ENCODE measurements at regions not wholly inside any gene's neighbourhood (a gene's known extent, or its start where the extent isn't known, plus 50 kb on each side); places are given as distances from the start of the nearest gene placed in this dataset.

- Histone ChIP-seq H3K4me3 (replicated peaks in 1 of 2; ENCODE audit: low read depth in 1 of 2, low read length in 2 of 2) (no peak overlapping the region), H3K79me2 (ENCODE audit: insufficient read depth, low read length) (no peaks in the 10 kb centered on the region), H3K36me3 (ENCODE audit: control insufficient read depth in 1 of 2, insufficient read depth in 2 of 2, low read length in 2 of 2) (no peaks in the 10 kb centered on the region), H3K9me3 (ENCODE audit: control insufficient read depth in 1 of 2, insufficient read depth in 1 of 2, low read depth in 1 of 2, low read length in 2 of 2) (no peaks in the 10 kb centered on the region), H2AFZ (ENCODE audit: low read depth, low read length, poor library complexity, severe bottlenecking) (no peak overlapping the region), H3K4me1 (ENCODE audit: control insufficient read depth in 1 of 2, insufficient read depth in 2 of 2, low read length in 2 of 2) (no peaks in the 10 kb centered on the region), H3K27ac (ENCODE audit: low read depth, low read length) (no peak overlapping the region), H3K9me2 (ENCODE audit: insufficient read depth) (no peaks in the 10 kb centered on the region), H3K4me2 (ENCODE audit: low read length) (no peak overlapping the region), H4K20me1 (ENCODE audit: insufficient read depth) (no peaks in the 10 kb centered on the region), H3K27me3 (ENCODE audit: insufficient read depth, low read length) (no peaks in the 10 kb centered on the region), H3K9ac (ENCODE audit: low read length) (no peak overlapping the region)
- ChIA-PET POLR2A (no interaction called here), RAD21 (ENCODE audit: low non-redundant PET in 1 of 2, low total read pairs in 2 of 2, uncharacterized antibody in 2 of 2, unreplicated experiment in 2 of 2) (no interaction called here), CTCF (no interaction called here)
- no TSS peak for BruUV-seq (replicated peaks)
- intact Hi-C loops (cut with micrococcal nuclease): no loop called here
- TF ChIP-seq SP1 (IDR thresholded peaks at IDR 0.05; ENCODE audit: low read depth): no peak
- TF ChIP-seq FOSL1 (IDR thresholded peaks at IDR 0.05; ENCODE audit: low read depth): no peak
- no peak for TF ChIP-seq POLR2A (IDR thresholded peaks at IDR 0.05; ENCODE audit: borderline replicate concordance, extremely low read depth, insufficient read depth, insufficient read length)
- no peak for TF ChIP-seq ELF1 (IDR thresholded peaks at IDR 0.05; ENCODE audit: borderline replicate concordance, low read depth)
- no peak for TF ChIP-seq CBX3 (IDR thresholded peaks at IDR 0.05; ENCODE audit: low read depth)
- no peak for TF ChIP-seq JUND (IDR thresholded peaks at IDR 0.05)
- TF ChIP-seq ATF3 (IDR thresholded peaks at IDR 0.05): no peak
- TF ChIP-seq, protein P1, sequence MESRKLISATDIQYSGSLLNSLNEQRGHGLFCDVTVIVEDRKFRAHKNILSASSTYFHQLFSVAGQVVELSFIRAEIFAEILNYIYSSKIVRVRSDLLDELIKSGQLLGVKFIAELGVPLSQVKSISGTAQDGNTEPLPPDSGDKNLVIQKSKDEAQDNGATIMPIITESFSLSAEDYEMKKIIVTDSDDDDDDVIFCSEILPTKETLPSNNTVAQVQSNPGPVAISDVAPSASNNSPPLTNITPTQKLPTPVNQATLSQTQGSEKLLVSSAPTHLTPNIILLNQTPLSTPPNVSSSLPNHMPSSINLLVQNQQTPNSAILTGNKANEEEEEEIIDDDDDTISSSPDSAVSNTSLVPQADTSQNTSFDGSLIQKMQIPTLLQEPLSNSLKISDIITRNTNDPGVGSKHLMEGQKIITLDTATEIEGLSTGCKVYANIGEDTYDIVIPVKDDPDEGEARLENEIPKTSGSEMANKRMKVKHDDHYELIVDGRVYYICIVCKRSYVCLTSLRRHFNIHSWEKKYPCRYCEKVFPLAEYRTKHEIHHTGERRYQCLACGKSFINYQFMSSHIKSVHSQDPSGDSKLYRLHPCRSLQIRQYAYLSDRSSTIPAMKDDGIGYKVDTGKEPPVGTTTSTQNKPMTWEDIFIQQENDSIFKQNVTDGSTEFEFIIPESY (IDR thresholded peaks at IDR 0.05; ENCODE audit: extremely low read depth, insufficient replicate concordance, low read length): no peak
- no peak for TF ChIP-seq EZH2 (IDR thresholded peaks at IDR 0.05)
- TF ChIP-seq, protein P2, sequence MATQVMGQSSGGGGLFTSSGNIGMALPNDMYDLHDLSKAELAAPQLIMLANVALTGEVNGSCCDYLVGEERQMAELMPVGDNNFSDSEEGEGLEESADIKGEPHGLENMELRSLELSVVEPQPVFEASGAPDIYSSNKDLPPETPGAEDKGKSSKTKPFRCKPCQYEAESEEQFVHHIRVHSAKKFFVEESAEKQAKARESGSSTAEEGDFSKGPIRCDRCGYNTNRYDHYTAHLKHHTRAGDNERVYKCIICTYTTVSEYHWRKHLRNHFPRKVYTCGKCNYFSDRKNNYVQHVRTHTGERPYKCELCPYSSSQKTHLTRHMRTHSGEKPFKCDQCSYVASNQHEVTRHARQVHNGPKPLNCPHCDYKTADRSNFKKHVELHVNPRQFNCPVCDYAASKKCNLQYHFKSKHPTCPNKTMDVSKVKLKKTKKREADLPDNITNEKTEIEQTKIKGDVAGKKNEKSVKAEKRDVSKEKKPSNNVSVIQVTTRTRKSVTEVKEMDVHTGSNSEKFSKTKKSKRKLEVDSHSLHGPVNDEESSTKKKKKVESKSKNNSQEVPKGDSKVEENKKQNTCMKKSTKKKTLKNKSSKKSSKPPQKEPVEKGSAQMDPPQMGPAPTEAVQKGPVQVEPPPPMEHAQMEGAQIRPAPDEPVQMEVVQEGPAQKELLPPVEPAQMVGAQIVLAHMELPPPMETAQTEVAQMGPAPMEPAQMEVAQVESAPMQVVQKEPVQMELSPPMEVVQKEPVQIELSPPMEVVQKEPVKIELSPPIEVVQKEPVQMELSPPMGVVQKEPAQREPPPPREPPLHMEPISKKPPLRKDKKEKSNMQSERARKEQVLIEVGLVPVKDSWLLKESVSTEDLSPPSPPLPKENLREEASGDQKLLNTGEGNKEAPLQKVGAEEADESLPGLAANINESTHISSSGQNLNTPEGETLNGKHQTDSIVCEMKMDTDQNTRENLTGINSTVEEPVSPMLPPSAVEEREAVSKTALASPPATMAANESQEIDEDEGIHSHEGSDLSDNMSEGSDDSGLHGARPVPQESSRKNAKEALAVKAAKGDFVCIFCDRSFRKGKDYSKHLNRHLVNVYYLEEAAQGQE (IDR thresholded peaks at IDR 0.05; ENCODE audit: low read depth): no peak
- TF ChIP-seq POLR2AphosphoS5 (IDR thresholded peaks at IDR 0.05; ENCODE audit: low read depth, low read length): no peak
- TF ChIP-seq SRF (IDR thresholded peaks at IDR 0.05; ENCODE audit: low read depth): no peak
- DNase-seq (ENCODE audit: low read depth, low spot score) (no peak), ATAC-seq (no peak)
These were observed 80.2 kb downstream of the TMEM47 start for GRCh38 chrX:34576864-34577263.

Measured in HCT116 (cell line).